ENCODE measurements at regions not wholly inside any gene's neighbourhood (a gene's known extent, or its start where the extent isn't known, plus 50 kb on each side); places are given as distances from the start of the nearest gene placed in this dataset.
"Not testable (repeated sequence)": the region's sequence is repeated elsewhere in the genome, so short reads cannot be mapped to it uniquely, and the experiment has no call there.

- TF ChIP-seq, protein P1, sequence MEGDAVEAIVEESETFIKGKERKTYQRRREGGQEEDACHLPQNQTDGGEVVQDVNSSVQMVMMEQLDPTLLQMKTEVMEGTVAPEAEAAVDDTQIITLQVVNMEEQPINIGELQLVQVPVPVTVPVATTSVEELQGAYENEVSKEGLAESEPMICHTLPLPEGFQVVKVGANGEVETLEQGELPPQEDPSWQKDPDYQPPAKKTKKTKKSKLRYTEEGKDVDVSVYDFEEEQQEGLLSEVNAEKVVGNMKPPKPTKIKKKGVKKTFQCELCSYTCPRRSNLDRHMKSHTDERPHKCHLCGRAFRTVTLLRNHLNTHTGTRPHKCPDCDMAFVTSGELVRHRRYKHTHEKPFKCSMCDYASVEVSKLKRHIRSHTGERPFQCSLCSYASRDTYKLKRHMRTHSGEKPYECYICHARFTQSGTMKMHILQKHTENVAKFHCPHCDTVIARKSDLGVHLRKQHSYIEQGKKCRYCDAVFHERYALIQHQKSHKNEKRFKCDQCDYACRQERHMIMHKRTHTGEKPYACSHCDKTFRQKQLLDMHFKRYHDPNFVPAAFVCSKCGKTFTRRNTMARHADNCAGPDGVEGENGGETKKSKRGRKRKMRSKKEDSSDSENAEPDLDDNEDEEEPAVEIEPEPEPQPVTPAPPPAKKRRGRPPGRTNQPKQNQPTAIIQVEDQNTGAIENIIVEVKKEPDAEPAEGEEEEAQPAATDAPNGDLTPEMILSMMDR (IDR thresholded peaks at IDR 0.05; ENCODE audit: low read depth, low read length): not testable (repeated sequence)
- TF ChIP-seq MAX (IDR thresholded peaks at IDR 0.05; ENCODE audit: low read depth, low read length); POLR2A (IDR thresholded peaks at IDR 0.05; ENCODE audit: extremely low read depth, insufficient read length); MYC (IDR thresholded peaks at IDR 0.05; ENCODE audit: low read depth, low read length): not testable (repeated sequence)
Measured at GRCh38 chr14:105730731-105731130, 204.3 kb downstream of the TMEM121 start.

Measured in NB4 (cell line).